HS-5 (cell line): ENCODE measurements at regions not wholly inside any gene's neighbourhood (a gene's known extent, or its start where the extent isn't known, plus 50 kb on each side); places are given as distances from the start of the nearest gene placed in this dataset.
"Not testable (repeated sequence)": the region's sequence is repeated elsewhere in the genome, so short reads cannot be mapped to it uniquely, and the experiment has no call there.

Experiments used
- DNase-seq: peaks from one replicate; pipeline ENCODE4 v3.0.0-alpha.2; 2012; ENCODE audit warnings: low read depth

- DNase-seq: no peak
Observed at GRCh38 chr17:30584810-30585209, 107.6 kb downstream of the GOSR1 start.

DNA sequence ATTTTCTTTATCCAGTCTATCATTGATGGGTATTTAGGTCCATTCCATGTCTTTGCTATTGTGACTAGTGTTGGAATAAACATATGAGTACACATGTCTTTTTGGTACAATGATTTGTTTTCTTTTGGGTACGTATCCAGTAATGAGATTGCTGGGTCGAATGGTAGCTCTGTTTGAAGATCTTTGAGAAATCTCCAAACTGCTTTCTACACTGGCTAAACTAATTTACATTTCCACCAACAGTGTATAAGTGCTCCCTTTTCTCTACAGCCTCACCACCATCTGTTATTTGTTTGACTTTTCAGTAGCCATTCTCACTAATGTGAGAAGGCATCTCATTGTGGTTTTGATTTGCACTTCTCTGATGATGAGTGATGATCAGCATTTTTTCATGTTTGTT, 103.7 kb downstream of the GOSR1 start:
- no peak for DNase-seq

- DNase-seq: no peak
Observed at GRCh38 chr17:30579610-30580315, 102.6 kb downstream of the GOSR1 start.

DNA sequence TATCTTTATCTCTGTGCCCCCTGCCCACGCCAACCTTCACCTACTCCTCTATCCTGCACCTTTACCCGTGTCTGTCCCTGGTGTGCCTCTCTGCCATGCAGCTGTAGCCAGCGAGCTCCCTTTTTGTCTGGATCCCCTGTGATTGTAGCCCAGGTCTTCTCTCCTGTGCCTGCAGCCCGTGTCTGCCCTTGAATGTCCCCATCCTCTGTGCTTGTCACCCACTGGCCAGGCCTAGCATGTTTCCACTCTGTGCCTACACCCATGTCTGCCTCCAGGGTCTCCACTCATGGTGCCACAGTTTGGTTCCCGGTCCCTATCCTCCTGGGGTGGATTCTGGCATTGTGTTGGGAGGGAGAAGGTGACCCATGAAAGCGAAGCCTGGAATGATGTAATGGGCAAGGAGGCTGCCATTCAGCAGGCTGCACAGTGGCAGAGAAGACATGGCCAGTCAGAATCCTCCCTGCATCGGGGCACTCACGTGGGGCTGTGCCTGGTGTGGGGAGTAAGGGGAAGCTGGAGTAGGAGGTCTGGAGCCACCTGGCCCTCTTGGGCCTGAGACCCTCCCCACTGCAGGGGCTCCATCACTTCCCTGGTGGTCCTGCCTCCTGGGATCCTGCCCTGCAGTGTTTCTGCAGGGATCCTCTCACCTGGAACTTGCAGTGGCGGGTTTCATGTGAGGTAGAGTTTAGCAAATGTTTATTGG, 101.0 kb downstream of the GOSR1 start:
- DNase-seq: not testable (repeated sequence)
